Immature natural killer cell (primary cell): ENCODE measurements at regions not wholly inside any gene's neighbourhood (a gene's known extent, or its start where the extent isn't known, plus 50 kb on each side); places are given as distances from the start of the nearest gene placed in this dataset.
"Not testable (repeated sequence)": the region's sequence is repeated elsewhere in the genome, so short reads cannot be mapped to it uniquely, and the experiment has no call there.

Source experiments
- DNase-seq, 3 donors: peaks; one replicate each; pipeline ENCODE4 v3.0.0; 2022; ENCODE audit warnings: mixed read lengths in 1 of 3
- H3K27ac Mint-ChIP-seq, 6 donors: one replicate each; pipeline ENCODE4 v1.8.0; 2020; ENCODE audit warnings: mixed read lengths in 6 of 6, mild to moderate bottlenecking in 5 of 6, inconsistent platforms in 4 of 6, moderate library complexity in 3 of 6
- H3K27me3 Mint-ChIP-seq, 3 donors: one replicate each; pipeline ENCODE4 v1.8.0; 2020 to 2021; ENCODE audit warnings: low read depth in 3 of 3, mild to moderate bottlenecking in 3 of 3, mixed read lengths in 3 of 3, moderate library complexity in 3 of 3, inconsistent platforms in 1 of 3
- H3K36me3 Mint-ChIP-seq, 3 donors: one replicate each; pipeline ENCODE4 v1.8.0; 2020; ENCODE audit warnings: mixed read lengths in 3 of 3, inconsistent platforms in 2 of 3, mild to moderate bottlenecking in 2 of 3
- H3K4me1 Mint-ChIP-seq, 2 donors: one replicate each; pipeline ENCODE4 v1.8.0; 2020; ENCODE audit warnings: inconsistent platforms in 2 of 2, mild to moderate bottlenecking in 2 of 2, mixed read lengths in 2 of 2, moderate library complexity in 1 of 2
- H3K4me3 Mint-ChIP-seq, 5 donors: one replicate each; pipeline ENCODE4 v1.8.0; 2020; ENCODE audit warnings: mild to moderate bottlenecking in 5 of 5, mixed read lengths in 5 of 5, inconsistent platforms in 3 of 5, moderate library complexity in 3 of 5
- H3K9me3 Mint-ChIP-seq, 6 donors: one replicate each; pipeline ENCODE4 v1.8.0; 2020; ENCODE audit warnings: mild to moderate bottlenecking in 6 of 6, mixed read lengths in 6 of 6, inconsistent platforms in 4 of 6, moderate library complexity in 3 of 6

GRCh38 chr2:236835307-236836024, 250.2 kb upstream of the COPS8 start:
- no peaks in the 10 kb centered on the region for H3K4me1 Mint-ChIP-seq
- peaks cover 3 to 12% (median 11%) of the 10 kb centered on the region in 3 donors for H3K27me3 Mint-ChIP-seq
- H3K9me3 Mint-ChIP-seq: peaks cover 0 to 2% (median 0%) of the 10 kb centered on the region in 6 donors
- no peaks in the 10 kb centered on the region for H3K36me3 Mint-ChIP-seq
- no peak overlapping the region for H3K4me3 Mint-ChIP-seq
- no peak overlapping the region for H3K27ac Mint-ChIP-seq
- no peak for DNase-seq

- H3K36me3 Mint-ChIP-seq, H3K4me1 Mint-ChIP-seq, H3K9me3 Mint-ChIP-seq, H3K4me3 Mint-ChIP-seq, DNase-seq, H3K27ac Mint-ChIP-seq: not testable (repeated sequence)
- peaks cover 3 to 12% (median 11%) of the 10 kb centered on the region in 3 donors for H3K27me3 Mint-ChIP-seq
Measured at GRCh38 chr2:236836028-236836427, 249.7 kb upstream of the COPS8 start.

DNA sequence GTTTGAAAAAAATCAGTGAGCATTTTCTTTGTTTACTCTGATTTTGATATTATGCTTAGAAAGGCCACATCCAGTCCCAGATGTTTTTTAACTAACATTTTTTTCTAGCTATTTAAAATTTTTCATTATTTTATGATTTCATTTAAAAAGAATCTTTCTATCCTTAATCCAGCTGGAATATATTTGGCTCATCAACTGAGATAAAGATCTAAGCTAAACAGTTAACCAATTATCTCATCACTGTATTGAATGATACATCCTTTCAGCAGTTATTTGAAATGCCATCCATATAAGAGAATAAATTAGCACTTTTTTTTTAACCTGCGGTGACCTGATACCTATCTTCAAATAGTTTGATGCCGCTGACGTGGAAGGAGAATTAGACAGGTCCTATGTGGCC, 245.5 kb upstream of the COPS8 start:
- H3K4me3 Mint-ChIP-seq: no peak overlapping the region
- H3K27me3 Mint-ChIP-seq: peaks cover 2 to 6% (median 2%) of the 10 kb centered on the region in 3 donors
- no peaks in the 10 kb centered on the region for H3K36me3 Mint-ChIP-seq
- DNase-seq: no peak
- H3K4me1 Mint-ChIP-seq: no peaks in the 10 kb centered on the region
- no peaks in the 10 kb centered on the region for H3K9me3 Mint-ChIP-seq
- H3K27ac Mint-ChIP-seq: no peak overlapping the region

DNA sequence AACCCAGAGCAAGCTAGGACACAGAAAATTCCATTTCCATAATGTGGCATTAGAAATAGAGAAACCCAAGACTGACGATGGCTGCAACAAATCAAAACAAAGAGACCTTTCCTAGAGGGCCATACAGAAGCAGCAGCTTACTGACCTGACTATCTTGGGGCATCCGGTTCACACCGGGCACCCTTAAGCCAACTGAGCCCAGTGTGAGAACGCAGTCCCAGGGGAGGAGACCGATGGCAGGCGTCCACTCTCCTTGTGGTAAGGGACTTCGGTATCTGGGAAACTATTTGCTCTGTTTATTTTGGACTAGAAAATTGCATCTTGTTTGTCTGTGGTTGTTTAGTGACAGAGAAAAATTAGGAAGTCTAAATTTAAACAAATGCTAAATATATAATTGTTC, 244.8 kb upstream of the COPS8 start:
- Mint-ChIP-seq H3K4me3 (no peak overlapping the region), H3K27ac (no peak overlapping the region), H3K27me3 (peaks cover 2 to 6% (median 2%) of the 10 kb centered on the region in 3 donors), H3K4me1 (no peaks in the 10 kb centered on the region), H3K36me3 (no peaks in the 10 kb centered on the region), H3K9me3 (no peaks in the 10 kb centered on the region)
- DNase-seq: no peak

- Mint-ChIP-seq H3K27me3 (peaks cover 2 to 5% (median 2%) of the 10 kb centered on the region in 3 donors), H3K27ac (no peak overlapping the region), H3K36me3 (no peaks in the 10 kb centered on the region), H3K4me3 (no peak overlapping the region), H3K4me1 (no peaks in the 10 kb centered on the region), H3K9me3 (no peaks in the 10 kb centered on the region)
- DNase-seq: no peak
Measured at GRCh38 chr2:236841389-236841788, 244.3 kb upstream of the COPS8 start.

GRCh38 chr2:236843161-236843968, 242.3 kb upstream of the COPS8 start:
- H3K27me3 Mint-ChIP-seq: peaks cover 2 to 5% (median 4%) of the 10 kb centered on the region in 3 donors
- H3K36me3 Mint-ChIP-seq: no peaks in the 10 kb centered on the region

GRCh38 chr2:236844711-236845110, 241.0 kb upstream of the COPS8 start:
- no peaks in the 10 kb centered on the region for H3K4me1 Mint-ChIP-seq
- H3K9me3 Mint-ChIP-seq: peaks cover 0 to 2% (median 0%) of the 10 kb centered on the region in 6 donors
- no peak overlapping the region for H3K27ac Mint-ChIP-seq
- H3K4me3 Mint-ChIP-seq: no peak overlapping the region
- no peaks in the 10 kb centered on the region for H3K36me3 Mint-ChIP-seq
- DNase-seq: no peak
- peaks cover 2 to 6% (median 5%) of the 10 kb centered on the region in 3 donors for H3K27me3 Mint-ChIP-seq

More at GRCh38 chr2:236843161-236843968, 242.3 kb upstream of the COPS8 start:
- no peaks in the 10 kb centered on the region for H3K9me3 Mint-ChIP-seq
- H3K27ac Mint-ChIP-seq: no peak overlapping the region
- no peak overlapping the region for H3K4me3 Mint-ChIP-seq
- no peaks in the 10 kb centered on the region for H3K4me1 Mint-ChIP-seq
- DNase-seq: no peak

- Mint-ChIP-seq H3K4me3 (no peak overlapping the region), H3K27me3 (peaks cover 2 to 9% (median 5%) of the 10 kb centered on the region in 3 donors), H3K9me3 (peaks cover 0 to 2% (median 0%) of the 10 kb centered on the region in 6 donors), H3K36me3 (no peaks in the 10 kb centered on the region), H3K4me1 (no peaks in the 10 kb centered on the region), H3K27ac (no peak overlapping the region)
- no peak for DNase-seq
Measured at GRCh38 chr2:236847023-236847422, 238.7 kb upstream of the COPS8 start.

- Mint-ChIP-seq H3K4me3 (no peak overlapping the region), H3K4me1 (no peaks in the 10 kb centered on the region), H3K27ac (no peak overlapping the region), H3K9me3 (peaks cover 0 to 2% (median 0%) of the 10 kb centered on the region in 6 donors), H3K36me3 (no peaks in the 10 kb centered on the region), H3K27me3 (peaks cover 2 to 8% (median 4%) of the 10 kb centered on the region in 3 donors)
- DNase-seq: no peak
Measured at GRCh38 chr2:236847538-236848263, 238.0 kb upstream of the COPS8 start.

- Mint-ChIP-seq H3K4me3 (no peak overlapping the region), H3K36me3 (no peaks in the 10 kb centered on the region), H3K4me1 (no peaks in the 10 kb centered on the region), H3K27me3 (peaks cover 0 to 7% (median 3%) of the 10 kb centered on the region in 3 donors), H3K9me3 (peaks cover 0 to 2% (median 0%) of the 10 kb centered on the region in 6 donors), H3K27ac (no peak overlapping the region)
- no peak for DNase-seq
Measured at GRCh38 chr2:236848501-236848900, 237.2 kb upstream of the COPS8 start.

DNA sequence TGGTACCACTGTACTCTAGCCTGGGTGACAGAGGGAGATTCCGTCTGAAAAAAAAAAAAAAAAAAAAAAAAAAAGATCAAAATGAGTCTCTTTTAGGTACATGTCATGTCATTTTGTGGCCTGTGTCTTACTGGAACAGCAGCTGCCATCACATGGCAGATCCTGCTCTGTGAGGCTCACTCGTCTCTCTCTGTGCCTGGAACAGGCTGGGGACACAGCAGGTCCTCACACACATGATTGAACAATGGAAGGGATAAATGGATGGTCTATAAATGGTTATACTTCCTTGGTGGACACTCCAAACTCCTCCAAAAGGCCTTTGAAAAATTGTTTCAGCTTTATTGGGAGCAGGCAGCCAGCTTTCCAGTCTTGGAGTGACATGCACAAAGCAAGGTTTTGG, 236.2 kb upstream of the COPS8 start:
- no peak overlapping the region for H3K27ac Mint-ChIP-seq
- peaks cover 0 to 2% (median 0%) of the 10 kb centered on the region in 6 donors for H3K9me3 Mint-ChIP-seq
- H3K36me3 Mint-ChIP-seq: no peaks in the 10 kb centered on the region
- no peak for DNase-seq
- peaks cover 0 to 7% (median 1%) of the 10 kb centered on the region in 3 donors for H3K27me3 Mint-ChIP-seq
- H3K4me1 Mint-ChIP-seq: no peaks in the 10 kb centered on the region
- no peak overlapping the region for H3K4me3 Mint-ChIP-seq

GRCh38 chr2:236849940-236850339, 235.7 kb upstream of the COPS8 start:
- Mint-ChIP-seq H3K9me3 (peaks cover 0 to 2% (median 0%) of the 10 kb centered on the region in 6 donors), H3K4me1 (no peaks in the 10 kb centered on the region), H3K27me3 (peaks cover 0 to 7% (median 1%) of the 10 kb centered on the region in 3 donors), H3K36me3 (no peaks in the 10 kb centered on the region), H3K4me3 (no peak overlapping the region), H3K27ac (no peak overlapping the region)
- DNase-seq: no peak

DNA sequence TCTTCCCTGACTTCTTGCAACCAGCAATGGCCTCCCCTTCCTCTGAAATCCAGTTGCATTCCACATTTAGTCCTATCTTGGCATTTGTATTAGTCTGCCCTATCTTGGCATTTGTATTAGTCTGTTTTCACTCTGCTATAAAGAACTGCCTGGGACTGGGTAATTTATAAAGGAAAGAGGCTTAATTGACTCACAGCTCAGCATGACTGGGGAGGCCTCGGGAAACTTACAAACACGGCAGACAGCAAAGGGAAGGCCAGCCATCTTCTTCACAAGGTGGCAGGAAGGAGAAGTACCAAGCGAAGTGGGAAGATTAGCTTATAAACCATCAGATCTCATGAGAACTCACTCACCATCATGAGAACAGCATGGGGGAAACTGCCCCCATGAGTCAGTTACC, 234.5 kb upstream of the COPS8 start:
- H3K36me3 Mint-ChIP-seq: no peaks in the 10 kb centered on the region
- no peaks in the 10 kb centered on the region for H3K4me1 Mint-ChIP-seq
- H3K27me3 Mint-ChIP-seq: peaks cover 0 to 10% (median 1%) of the 10 kb centered on the region in 3 donors
- no peak overlapping the region for H3K27ac Mint-ChIP-seq
- no peak overlapping the region for H3K4me3 Mint-ChIP-seq
- no peak for DNase-seq
- peaks cover 0 to 2% (median 0%) of the 10 kb centered on the region in 6 donors for H3K9me3 Mint-ChIP-seq
